HEK293T (cell line): ENCODE measurements at regions not wholly inside any gene's neighbourhood (a gene's known extent, or its start where the extent isn't known, plus 50 kb on each side); places are given as distances from the start of the nearest gene placed in this dataset.

Experiments
- ARNT ChIP-seq: fragments of 450-650 bp; IDR thresholded peaks from 2 replicates; pipeline ENCODE4 v1.6.1; 2017; ENCODE audit warnings: mild to moderate bottlenecking
- BHLHE40 ChIP-seq: fragments of 450-650 bp; IDR thresholded peaks from 2 replicates; pipeline ENCODE4 v1.6.1; 2016; ENCODE audit warnings: mild to moderate bottlenecking, moderate library complexity, borderline replicate concordance
- FOXA1 ChIP-seq: fragments of 450-650 bp; IDR thresholded peaks from 2 replicates; pipeline ENCODE4 v1.6.1; 2016; ENCODE audit warnings: mild to moderate bottlenecking
- FOXM1 ChIP-seq: fragments of 450-650 bp; IDR thresholded peaks from 2 replicates; pipeline ENCODE4 v1.6.1; 2017; ENCODE audit warnings: mild to moderate bottlenecking, borderline replicate concordance
- HDGF ChIP-seq: fragments of 450-650 bp; IDR thresholded peaks from 2 replicates; pipeline ENCODE4 v1.6.1; 2017; ENCODE audit warnings: antibody characterized with exemption, borderline replicate concordance
- L3MBTL2 ChIP-seq: fragments of 450-650 bp; conservative IDR thresholded peaks from 2 replicates; pipeline ENCODE4 v1.6.1; 2016; ENCODE audit warnings: mild to moderate bottlenecking
- LEF1 ChIP-seq: fragments of 450-650 bp; IDR thresholded peaks from 2 replicates; pipeline ENCODE4 v1.6.1; 2017; ENCODE audit warnings: mild to moderate bottlenecking, borderline replicate concordance
- NFRKB ChIP-seq: fragments of 450-650 bp; IDR thresholded peaks from 2 replicates; pipeline ENCODE4 v1.6.1; 2016; ENCODE audit warnings: mild to moderate bottlenecking, moderate library complexity
- SP1 ChIP-seq: fragments of 450-650 bp; IDR thresholded peaks from 2 replicates; pipeline ENCODE4 v1.6.1; 2017
- TARDBP ChIP-seq: fragments of 450-650 bp; IDR thresholded peaks from 2 replicates; pipeline ENCODE4 v1.6.1; 2016
- ZNF384 ChIP-seq: fragments of 450-650 bp; IDR thresholded peaks from 2 replicates; pipeline ENCODE4 v1.6.1; 2016

GRCh38 chr2:6618201-6618600, 247.5 kb downstream of the CMPK2 start:
- TF ChIP-seq SP1 (no peak), HDGF (no peak), ARNT (no peak), FOXA1 (no peak), BHLHE40 (no peak), TARDBP (no peak), FOXM1 (no peak), ZNF384 (no peak), LEF1 (no peak), L3MBTL2 (no peak), NFRKB (no peak)
